ENCODE measurements at regions not wholly inside any gene's neighbourhood (a gene's known extent, or its start where the extent isn't known, plus 50 kb on each side); places are given as distances from the start of the nearest gene placed in this dataset.

GRCh38 chr16:72313903-72314302 is 141.9 kb upstream of the PMFBP1 start:
- Mint-ChIP-seq H3K36me3 (no peaks in the 10 kb centered on the region), H3K27ac (no peak overlapping the region), H3K27me3 (no peaks in the 10 kb centered on the region), H3K4me3 (no peak overlapping the region), H3K4me1 (ENCODE audit: unreplicated experiment) (peaks cover 14% of the 10 kb centered on the region), H3K9me3 (peaks cover 3% of the 10 kb centered on the region)
- TF ChIP-seq CTCF (conservative IDR thresholded peaks at IDR 0.05): no peak
- DNase-seq (ENCODE audit: extremely low spot score, unreplicated experiment): no peak

GRCh38 chr16:72312828-72313227 is 140.9 kb upstream of the PMFBP1 start:
- TF ChIP-seq CTCF (conservative IDR thresholded peaks at IDR 0.05): no peak
- Mint-ChIP-seq H3K27me3 (no peaks in the 10 kb centered on the region), H3K4me1 (ENCODE audit: unreplicated experiment) (peaks cover 14% of the 10 kb centered on the region), H3K9me3 (no peaks in the 10 kb centered on the region), H3K4me3 (peak overlapping the region; percentile 24), H3K36me3 (no peaks in the 10 kb centered on the region), H3K27ac (no peak overlapping the region)
- no peak for DNase-seq (ENCODE audit: extremely low spot score, unreplicated experiment)

GRCh38 chr16:72311426-72311825 is 139.5 kb upstream of the PMFBP1 start:
- no peak for DNase-seq (ENCODE audit: extremely low spot score, unreplicated experiment)
- no peaks in the 10 kb centered on the region for H3K9me3 Mint-ChIP-seq
- no peak for TF ChIP-seq CTCF (conservative IDR thresholded peaks at IDR 0.05)
- no peaks in the 10 kb centered on the region for H3K36me3 Mint-ChIP-seq
- H3K4me3 Mint-ChIP-seq: no peak overlapping the region
- no peak overlapping the region for H3K27ac Mint-ChIP-seq
- peaks cover 9% of the 10 kb centered on the region for H3K4me1 Mint-ChIP-seq (ENCODE audit: unreplicated experiment)
- no peaks in the 10 kb centered on the region for H3K27me3 Mint-ChIP-seq

- Mint-ChIP-seq H3K27ac (no peak overlapping the region), H3K9me3 (no peaks in the 10 kb centered on the region), H3K27me3 (no peaks in the 10 kb centered on the region), H3K36me3 (no peaks in the 10 kb centered on the region), H3K4me1 (ENCODE audit: unreplicated experiment) (peaks cover 9% of the 10 kb centered on the region), H3K4me3 (no peak overlapping the region)
- DNase-seq (ENCODE audit: extremely low spot score, unreplicated experiment): no peak
- TF ChIP-seq CTCF (conservative IDR thresholded peaks at IDR 0.05): no peak
These were observed 137.0 kb upstream of the PMFBP1 start for GRCh38 chr16:72309001-72309400.

GRCh38 chr16:72308396-72308795 is 136.4 kb upstream of the PMFBP1 start:
- no peaks in the 10 kb centered on the region for H3K36me3 Mint-ChIP-seq
- H3K4me3 Mint-ChIP-seq: no peak overlapping the region
- H3K4me1 Mint-ChIP-seq (ENCODE audit: unreplicated experiment): peaks cover 9% of the 10 kb centered on the region
- no peaks in the 10 kb centered on the region for H3K27me3 Mint-ChIP-seq
- H3K9me3 Mint-ChIP-seq: no peaks in the 10 kb centered on the region
- no peak for TF ChIP-seq CTCF (conservative IDR thresholded peaks at IDR 0.05)
- H3K27ac Mint-ChIP-seq: no peak overlapping the region
- no peak for DNase-seq (ENCODE audit: extremely low spot score, unreplicated experiment)

- no peak overlapping the region for H3K4me3 Mint-ChIP-seq
- no peak overlapping the region for H3K27ac Mint-ChIP-seq
- no peaks in the 10 kb centered on the region for H3K27me3 Mint-ChIP-seq
These were observed 130.4 kb upstream of the PMFBP1 start for GRCh38 chr16:72302332-72302731.

More at GRCh38 chr16:72302332-72302731, 130.4 kb upstream of the PMFBP1 start:
- Mint-ChIP-seq H3K9me3 (no peaks in the 10 kb centered on the region), H3K4me1 (ENCODE audit: unreplicated experiment) (peaks cover 5% of the 10 kb centered on the region), H3K36me3 (no peaks in the 10 kb centered on the region)
- no peak for TF ChIP-seq CTCF (conservative IDR thresholded peaks at IDR 0.05)
- DNase-seq (ENCODE audit: extremely low spot score, unreplicated experiment): no peak

Measured in type B pancreatic cell (in vitro differentiated cells).